Activated CD4-positive, alpha-beta memory T cell treated with anti-CD3 and anti-CD28 coated beads for 36 hours (primary cell): ENCODE measurements at regions not wholly inside any gene's neighbourhood (a gene's known extent, or its start where the extent isn't known, plus 50 kb on each side); places are given as distances from the start of the nearest gene placed in this dataset.

ENCODE experiments used
- CTCF ChIA-PET: fragments of 350-600 bp; sonication (Branson Sonifier 250); formaldehyde crosslinking; loops from one replicate; lab custom pipeline; 2021; ENCODE audit warnings: antibody characterized with exemption, inconsistent platforms; lab: Charles Lee
- POLR2A ChIA-PET: fragments of 350-600 bp; sonication (Branson Sonifier 250); formaldehyde crosslinking; loops from one replicate; lab custom pipeline; 2021; ENCODE audit warnings: antibody characterized with exemption; lab: Charles Lee
- DNase-seq: peaks from one replicate; pipeline ENCODE4 v3.0.0-alpha.2; 2020
- H3K27ac Mint-ChIP-seq: one replicate; pipeline ENCODE4 v1.8.0; 2021; ENCODE audit warnings: mixed read lengths
- H3K27me3 Mint-ChIP-seq: one replicate; pipeline ENCODE4 v1.8.0; 2021; ENCODE audit warnings: mixed read lengths
- H3K36me3 Mint-ChIP-seq: one replicate; pipeline ENCODE4 v1.8.0; 2021; ENCODE audit warnings: mixed read lengths
- H3K4me1 Mint-ChIP-seq: one replicate; pipeline ENCODE4 v1.8.0; 2021; ENCODE audit warnings: low read depth, mixed read lengths
- H3K4me3 Mint-ChIP-seq: one replicate; pipeline ENCODE4 v1.8.0; 2021; ENCODE audit warnings: mild to moderate bottlenecking, mixed read lengths
- H3K9me3 Mint-ChIP-seq: one replicate; pipeline ENCODE4 v1.8.0; 2021; ENCODE audit warnings: mixed read lengths
- intact Hi-C: fragments of 100-400 bp; cut with micrococcal nuclease; formaldehyde crosslinking; loops from one replicate; pipeline ENCODE4 v1.15.1; 2023

DNA sequence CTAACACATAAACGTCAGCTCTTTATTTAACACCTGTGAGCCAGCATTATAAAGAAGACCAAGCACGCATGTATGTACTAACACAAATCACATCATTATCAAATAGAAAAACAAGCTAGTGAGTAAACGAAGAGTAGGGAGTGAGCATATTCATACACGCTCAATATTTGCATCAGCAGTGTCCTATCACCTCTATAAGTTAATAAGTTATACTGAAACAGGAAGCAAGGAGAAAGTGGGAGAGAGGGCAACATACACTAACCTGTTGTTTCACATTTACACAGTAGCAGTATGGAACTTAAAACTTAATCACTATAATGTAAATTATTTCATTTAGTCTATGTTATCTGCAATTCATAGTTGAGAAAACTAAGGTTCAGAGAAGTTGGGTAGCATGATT lies 321.5 kb upstream of the TANK start:
- DNase-seq, result no peak
- ChIA-PET POLR2A (interaction anchor here (0.7 kb wide), 1 partner anchor 745 kb away, joined by 3 read pairs; no protein-coding TSS in a partner anchor), CTCF (no interaction called here)
- Mint-ChIP-seq H3K9me3 (peaks cover 13% of the 10 kb centered on the region), H3K36me3 (peaks cover 1% of the 10 kb centered on the region), H3K27me3 (no peaks in the 10 kb centered on the region), H3K27ac (no peak overlapping the region), H3K4me1 (no peaks in the 10 kb centered on the region), H3K4me3 (no peak overlapping the region)
- intact Hi-C loops, result no loop called here

DNA sequence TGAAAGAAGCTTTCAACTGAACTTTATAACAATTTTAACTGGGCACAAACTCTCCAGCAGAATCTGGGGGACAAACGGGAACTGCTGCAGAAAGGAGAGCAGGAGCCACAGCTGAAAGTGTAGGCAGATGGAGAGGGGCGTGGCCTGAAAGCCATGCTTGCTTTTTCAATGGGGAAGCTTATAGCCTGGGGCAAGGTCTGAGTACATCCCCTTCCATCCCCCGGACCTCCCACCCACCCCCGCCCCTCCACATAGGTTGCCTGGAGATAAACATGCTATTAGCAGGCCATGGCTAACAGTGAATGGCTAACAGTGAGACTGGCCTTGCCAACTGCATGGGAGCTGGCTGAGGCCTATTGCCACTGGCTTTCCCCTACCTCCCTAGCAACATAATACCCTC lies 317.9 kb upstream of the TANK start:
- CTCF ChIA-PET, result no interaction called here
- Mint-ChIP-seq H3K36me3 (peaks cover 7% of the 10 kb centered on the region), H3K9me3 (peaks cover 23% of the 10 kb centered on the region), H3K27me3 (no peaks in the 10 kb centered on the region), H3K4me1 (no peaks in the 10 kb centered on the region), H3K27ac (no peak overlapping the region), H3K4me3 (no peak overlapping the region)
- DNase-seq, result no peak
- intact Hi-C loops, result no loop called here
- POLR2A ChIA-PET, result no interaction called here

DNA sequence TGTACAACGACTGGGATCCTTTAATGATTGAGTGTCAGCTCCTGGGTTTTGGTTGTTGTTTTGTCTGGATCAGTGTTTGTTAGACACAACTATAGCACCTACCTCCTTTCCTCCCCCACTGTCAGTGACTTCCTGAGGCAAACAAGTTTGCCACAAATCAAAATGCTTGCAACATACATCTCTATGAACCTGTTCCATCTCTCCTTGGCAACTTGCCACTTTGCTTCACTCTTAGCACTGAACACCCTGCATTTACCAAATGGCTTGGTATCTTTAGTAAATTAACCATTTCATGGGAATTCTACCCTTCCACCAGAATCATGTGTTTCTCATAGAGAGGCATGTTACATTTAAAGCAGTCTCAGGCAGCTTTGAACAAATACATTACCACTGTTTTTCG lies 301.1 kb upstream of the TANK start:
- H3K4me3 Mint-ChIP-seq, result no peak overlapping the region
- intact Hi-C loops, result no loop called here
- no peak overlapping the region for H3K27ac Mint-ChIP-seq
- no peak for DNase-seq
- H3K27me3 Mint-ChIP-seq, result no peaks in the 10 kb centered on the region
- no peaks in the 10 kb centered on the region for H3K9me3 Mint-ChIP-seq
- H3K4me1 Mint-ChIP-seq, result peaks cover 3% of the 10 kb centered on the region
- POLR2A ChIA-PET, result no interaction called here
- CTCF ChIA-PET, result no interaction called here
- H3K36me3 Mint-ChIP-seq, result no peaks in the 10 kb centered on the region

DNA sequence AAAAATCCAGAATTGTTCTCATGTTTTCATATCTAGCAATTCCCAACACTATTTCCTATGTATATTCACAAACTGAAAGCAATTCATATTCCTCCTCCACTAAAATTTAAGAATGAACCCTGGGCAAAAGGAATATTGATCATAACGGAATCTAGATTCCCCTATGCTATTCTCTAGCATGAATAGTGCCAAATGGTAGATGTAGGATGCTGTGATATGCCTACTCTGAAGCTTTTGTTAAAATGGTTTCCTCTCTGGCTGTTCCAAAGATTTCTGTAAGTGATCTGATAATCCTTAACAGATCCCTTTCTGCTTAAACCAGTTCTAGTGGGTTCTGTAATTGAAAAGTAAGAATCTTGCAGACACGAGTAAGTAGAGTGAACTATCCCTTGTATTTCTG lies 298.0 kb upstream of the TANK start:
- Mint-ChIP-seq H3K27ac (no peak overlapping the region), H3K36me3 (no peaks in the 10 kb centered on the region)
- POLR2A ChIA-PET, result no interaction called here

DNA sequence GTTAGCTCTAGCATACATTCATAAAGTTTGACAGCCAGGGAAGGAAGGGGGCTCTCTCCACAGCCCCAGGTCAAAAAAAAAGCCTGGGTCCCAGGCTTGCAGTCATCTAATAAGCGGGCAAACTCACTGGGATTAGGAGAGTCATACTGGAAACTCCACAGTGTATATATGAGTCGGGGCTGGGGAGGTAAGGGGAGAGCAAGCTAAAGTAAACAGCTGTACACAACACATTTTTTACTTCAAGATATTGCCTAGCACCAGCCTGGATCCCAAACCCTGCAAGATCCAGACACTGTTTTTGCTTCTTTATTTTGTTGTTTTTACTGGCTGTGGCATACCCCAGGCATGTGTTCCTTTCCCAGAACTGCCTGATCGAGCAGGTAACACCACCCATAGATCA lies 291.3 kb upstream of the TANK start:
- no peak overlapping the region for H3K4me3 Mint-ChIP-seq
- H3K27me3 Mint-ChIP-seq, result no peaks in the 10 kb centered on the region
- ChIA-PET CTCF (no interaction called here), POLR2A (no interaction called here)
- no peaks in the 10 kb centered on the region for H3K9me3 Mint-ChIP-seq
- H3K27ac Mint-ChIP-seq, result no peak overlapping the region
- no peak for DNase-seq
- intact Hi-C loops, result no loop called here
- no peaks in the 10 kb centered on the region for H3K36me3 Mint-ChIP-seq
- no peaks in the 10 kb centered on the region for H3K4me1 Mint-ChIP-seq

More for the DNA sequence above, 298.0 kb upstream of the TANK start:
- CTCF ChIA-PET, result interaction anchor here (0.6 kb wide), 1 partner anchor 160 kb away, joined by 3 read pairs; no protein-coding TSS in a partner anchor
- Mint-ChIP-seq H3K27me3 (no peaks in the 10 kb centered on the region), H3K9me3 (no peaks in the 10 kb centered on the region), H3K4me1 (peaks cover 3% of the 10 kb centered on the region), H3K4me3 (no peak overlapping the region)
- DNase-seq, result no peak
- intact Hi-C loops, result no loop called here

DNA sequence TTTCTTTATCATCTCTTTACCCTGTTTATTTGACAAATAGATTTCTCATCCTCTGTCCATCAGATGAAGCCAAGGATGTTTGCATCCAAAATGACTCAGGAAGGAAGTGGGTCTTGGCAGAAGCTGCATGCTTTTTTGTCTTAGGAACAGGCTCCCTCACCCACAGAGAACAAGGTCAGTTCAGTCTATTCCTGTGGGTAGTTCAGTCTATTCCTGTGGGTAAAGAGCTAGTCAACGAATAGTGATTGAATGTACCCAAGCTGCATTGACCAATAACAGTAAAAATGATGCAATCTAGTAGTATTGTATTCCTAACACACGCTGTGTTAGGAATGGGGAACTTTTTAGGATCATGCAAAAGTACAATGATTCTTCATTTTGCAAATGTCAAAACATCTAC lies 290.8 kb upstream of the TANK start:
- POLR2A ChIA-PET, result no interaction called here
- no peak for DNase-seq
- Mint-ChIP-seq H3K27ac (no peak overlapping the region), H3K36me3 (no peaks in the 10 kb centered on the region), H3K4me3 (no peak overlapping the region), H3K4me1 (no peaks in the 10 kb centered on the region), H3K9me3 (no peaks in the 10 kb centered on the region), H3K27me3 (no peaks in the 10 kb centered on the region)
- CTCF ChIA-PET, result no interaction called here
- intact Hi-C loops, result no loop called here

DNA sequence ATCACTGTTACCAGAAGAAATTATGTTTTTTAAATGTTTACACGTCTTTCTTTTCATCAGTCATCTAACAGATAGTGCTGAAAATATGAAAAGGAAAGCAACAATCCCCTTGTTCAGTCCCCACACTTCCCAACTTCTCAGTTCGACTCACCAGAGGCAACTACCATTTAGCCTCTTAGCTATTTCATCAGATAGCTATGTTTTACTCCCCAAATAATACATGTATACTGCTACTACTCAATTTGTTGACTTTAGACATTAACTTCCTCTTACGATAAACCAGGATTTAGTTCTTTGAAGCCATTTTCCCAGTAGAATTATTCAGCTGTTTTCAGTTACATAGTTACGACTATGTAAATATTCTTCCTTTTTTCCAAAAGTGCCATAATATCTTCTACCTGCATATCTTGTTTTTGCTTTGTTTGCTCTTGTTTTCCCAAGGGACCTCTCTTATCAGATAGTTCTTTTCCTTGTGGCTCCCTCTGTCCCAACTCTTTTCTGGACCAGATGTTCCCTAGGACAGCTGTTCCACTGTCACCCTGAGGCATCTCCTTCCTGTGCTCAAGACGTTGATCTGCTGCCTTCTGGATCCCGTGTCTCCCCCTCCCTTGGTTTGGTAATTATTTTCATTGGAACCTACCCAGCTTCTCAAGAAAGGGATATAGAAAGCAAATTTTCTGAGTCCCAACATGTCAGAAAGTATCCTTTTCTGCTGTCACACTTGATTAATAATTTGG lies 289.3 kb upstream of the TANK start:
- CTCF ChIA-PET, result no interaction called here
- POLR2A ChIA-PET, result no interaction called here
- intact Hi-C loops, result no loop called here

DNA sequence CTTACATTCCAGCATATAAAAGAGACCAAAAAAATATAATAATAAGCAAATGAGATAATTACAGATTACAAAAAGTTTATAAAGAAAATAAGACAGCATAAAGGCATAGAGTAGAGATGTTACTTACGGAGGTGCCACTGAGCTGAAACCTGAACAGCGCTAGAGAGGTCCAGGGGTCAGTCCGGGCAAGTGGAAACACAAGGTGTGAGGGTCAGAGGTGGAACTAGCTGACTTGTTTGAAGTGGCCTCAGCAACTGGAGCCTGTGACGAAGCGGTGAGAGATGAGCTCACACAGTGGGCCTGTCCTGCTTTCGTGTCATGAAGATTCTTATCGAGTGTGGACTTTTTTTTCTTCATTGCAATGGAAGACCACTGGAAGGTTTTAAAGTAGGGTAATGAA lies 288.3 kb upstream of the TANK start:
- no peaks in the 10 kb centered on the region for H3K9me3 Mint-ChIP-seq
- H3K36me3 Mint-ChIP-seq, result no peaks in the 10 kb centered on the region
- intact Hi-C loops, result no loop called here
- H3K27me3 Mint-ChIP-seq, result no peaks in the 10 kb centered on the region
- CTCF ChIA-PET, result no interaction called here
- H3K4me1 Mint-ChIP-seq, result no peaks in the 10 kb centered on the region
- H3K4me3 Mint-ChIP-seq, result no peak overlapping the region
- POLR2A ChIA-PET, result no interaction called here
- H3K27ac Mint-ChIP-seq, result no peak overlapping the region
- no peak for DNase-seq

More for the DNA sequence above, 289.3 kb upstream of the TANK start:
- no peak for DNase-seq
- H3K27ac Mint-ChIP-seq, result no peak overlapping the region
- no peaks in the 10 kb centered on the region for H3K9me3 Mint-ChIP-seq
- no peaks in the 10 kb centered on the region for H3K4me1 Mint-ChIP-seq
- H3K4me3 Mint-ChIP-seq, result no peak overlapping the region
- no peaks in the 10 kb centered on the region for H3K27me3 Mint-ChIP-seq
- no peaks in the 10 kb centered on the region for H3K36me3 Mint-ChIP-seq

DNA sequence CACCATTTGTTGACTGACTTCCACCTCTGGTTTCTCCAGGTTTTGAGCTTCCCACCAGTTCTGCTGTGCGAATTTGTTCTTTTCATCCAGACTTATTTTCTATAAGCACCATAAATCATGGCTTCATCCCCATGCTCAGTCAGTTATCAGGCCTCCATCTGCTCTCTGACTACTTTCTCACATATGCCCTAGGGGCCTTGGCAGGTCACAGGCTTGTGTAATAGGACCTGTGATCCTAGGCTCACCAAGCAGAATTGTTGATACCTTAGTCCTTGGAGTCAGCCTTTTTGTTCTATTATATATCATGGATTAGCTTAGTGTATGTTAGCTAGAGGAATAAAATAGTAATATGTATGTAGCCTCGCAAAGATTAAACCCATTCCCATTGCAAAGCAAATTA lies 284.2 kb upstream of the TANK start:
- intact Hi-C loops, result no loop called here
- no peaks in the 10 kb centered on the region for H3K4me1 Mint-ChIP-seq
- H3K27me3 Mint-ChIP-seq, result no peaks in the 10 kb centered on the region
- ChIA-PET POLR2A (interaction anchor here (0.5 kb wide), 1 partner anchor 30 kb away, joined by 3 read pairs; no protein-coding TSS in a partner anchor), CTCF (no interaction called here)
- H3K9me3 Mint-ChIP-seq, result no peaks in the 10 kb centered on the region
- DNase-seq, result no peak
- H3K4me3 Mint-ChIP-seq, result no peak overlapping the region
- no peak overlapping the region for H3K27ac Mint-ChIP-seq
- no peaks in the 10 kb centered on the region for H3K36me3 Mint-ChIP-seq

DNA sequence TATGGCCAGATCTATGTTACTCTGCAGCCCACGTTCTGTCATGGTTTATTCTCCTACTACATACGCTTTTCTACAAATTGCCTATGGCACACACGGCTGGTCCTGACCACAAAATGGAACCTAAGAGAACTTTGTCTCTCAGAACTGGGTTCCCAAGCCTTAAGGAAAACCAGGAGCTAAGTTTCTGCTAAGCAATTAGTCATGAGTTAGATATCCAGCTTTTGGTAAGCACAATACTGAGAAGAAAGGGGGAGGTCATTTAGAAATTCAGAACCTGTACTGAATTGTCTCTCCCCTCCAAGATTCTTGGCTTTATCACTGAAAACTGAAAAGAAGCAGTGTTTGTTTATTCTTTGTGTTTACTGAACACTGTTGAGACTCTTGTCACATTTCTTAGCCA lies 283.5 kb upstream of the TANK start:
- no peaks in the 10 kb centered on the region for H3K36me3 Mint-ChIP-seq
- DNase-seq, result no peak
- H3K4me3 Mint-ChIP-seq, result no peak overlapping the region
- CTCF ChIA-PET, result no interaction called here
- no peaks in the 10 kb centered on the region for H3K4me1 Mint-ChIP-seq
- intact Hi-C loops, result no loop called here
- POLR2A ChIA-PET, result no interaction called here
- H3K27me3 Mint-ChIP-seq, result no peaks in the 10 kb centered on the region
- no peak overlapping the region for H3K27ac Mint-ChIP-seq
- no peaks in the 10 kb centered on the region for H3K9me3 Mint-ChIP-seq

DNA sequence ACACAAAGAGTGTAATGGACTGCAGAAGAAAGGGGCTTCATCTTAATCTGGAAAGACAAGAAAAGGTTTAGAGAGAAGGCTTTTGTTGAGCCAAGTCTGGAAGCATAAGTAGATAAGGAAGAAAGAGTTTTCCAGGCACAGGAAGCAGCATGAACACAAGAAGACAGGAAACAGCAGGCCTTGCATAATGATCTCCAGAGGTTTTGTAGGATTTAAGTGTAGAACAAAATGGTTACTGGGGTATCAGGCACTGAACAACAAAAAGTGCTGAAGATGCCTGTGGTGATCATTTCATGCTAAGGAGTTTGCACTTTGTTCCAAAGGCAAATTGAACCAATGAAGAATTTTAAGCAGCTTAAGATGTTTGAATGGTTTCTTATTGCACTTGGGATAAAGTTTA lies 281.6 kb upstream of the TANK start:
- Mint-ChIP-seq H3K27me3 (no peaks in the 10 kb centered on the region), H3K36me3 (no peaks in the 10 kb centered on the region), H3K27ac (no peak overlapping the region), H3K9me3 (no peaks in the 10 kb centered on the region), H3K4me3 (no peak overlapping the region), H3K4me1 (no peaks in the 10 kb centered on the region)
- no peak for DNase-seq
- intact Hi-C loops, result no loop called here
- ChIA-PET POLR2A (no interaction called here), CTCF (no interaction called here)

DNA sequence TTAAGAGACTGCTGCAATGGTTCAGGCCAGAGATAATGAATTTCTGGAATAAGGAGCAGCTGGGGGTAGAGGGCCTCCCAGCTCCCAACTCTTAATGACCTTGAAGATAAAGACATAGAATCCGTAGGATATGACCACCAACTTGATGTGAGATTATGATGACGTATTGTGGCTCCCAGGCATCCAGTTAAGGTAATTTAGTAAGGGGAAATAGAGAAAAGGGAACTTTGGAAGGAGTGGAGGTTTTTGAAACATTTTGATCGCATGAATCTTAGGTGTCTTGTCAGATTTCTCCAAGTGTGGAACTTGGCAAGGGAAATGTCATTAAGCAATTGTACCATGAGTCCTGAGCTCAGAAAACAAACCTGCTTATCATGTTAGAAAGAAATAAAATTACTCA lies 277.3 kb upstream of the TANK start:
- no peaks in the 10 kb centered on the region for H3K36me3 Mint-ChIP-seq
- no peaks in the 10 kb centered on the region for H3K27me3 Mint-ChIP-seq
- CTCF ChIA-PET, result no interaction called here
- no peak overlapping the region for H3K4me3 Mint-ChIP-seq
- no peak overlapping the region for H3K27ac Mint-ChIP-seq
- no peaks in the 10 kb centered on the region for H3K4me1 Mint-ChIP-seq
- intact Hi-C loops, result no loop called here
- H3K9me3 Mint-ChIP-seq, result no peaks in the 10 kb centered on the region
- DNase-seq, result no peak
- POLR2A ChIA-PET, result no interaction called here

DNA sequence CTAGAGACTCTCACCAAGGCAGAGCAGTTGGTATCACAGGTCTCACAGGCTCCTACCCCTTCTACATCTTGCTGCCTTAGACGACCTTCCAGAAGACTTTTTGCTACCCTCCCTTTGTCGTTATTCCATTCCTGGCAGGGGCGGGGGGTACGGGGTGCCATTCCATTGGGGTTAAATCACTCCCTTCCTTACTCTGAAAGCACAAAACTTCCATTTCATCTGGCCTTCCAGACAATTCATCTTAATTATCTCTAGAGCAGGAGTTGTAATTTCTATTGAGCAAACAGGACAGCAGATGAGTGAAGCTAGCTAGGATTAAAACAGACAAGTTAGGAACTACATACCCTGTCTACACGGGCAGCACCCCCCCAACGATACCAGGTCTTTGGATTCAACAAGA lies 276.2 kb upstream of the TANK start:
- Mint-ChIP-seq H3K27ac (no peak overlapping the region), H3K4me1 (no peaks in the 10 kb centered on the region), H3K27me3 (no peaks in the 10 kb centered on the region), H3K9me3 (no peaks in the 10 kb centered on the region), H3K4me3 (no peak overlapping the region), H3K36me3 (no peaks in the 10 kb centered on the region)
- no peak for DNase-seq
- ChIA-PET POLR2A (no interaction called here), CTCF (no interaction called here)
- intact Hi-C loops, result no loop called here
